HepG2 (cell line): ENCODE measurements at regions not wholly inside any gene's neighbourhood (a gene's known extent, or its start where the extent isn't known, plus 50 kb on each side); places are given as distances from the start of the nearest gene placed in this dataset.

Experiments
- BCL6 ChIP-seq: IDR thresholded peaks from 2 replicates; pipeline ENCODE4 v1.6.1; 2016; ENCODE audit warnings: missing genetic modification reagents, missing compliant biosample characterization
- CREBL2 ChIP-seq: sonication (generic); formaldehyde crosslinking; IDR thresholded peaks from 2 replicates; pipeline ENCODE4 v1.8.1; 2023; ENCODE audit warnings: missing genetic modification reagents, mild to moderate bottlenecking, borderline replicate concordance
- HMGA1 ChIP-seq: sonication (generic); formaldehyde crosslinking; conservative IDR thresholded peaks from 2 replicates; pipeline ENCODE4 v1.4.0; 2020; ENCODE audit warnings: missing genetic modification reagents
- KDM1A ChIP-seq: IDR thresholded peaks from 2 replicates; pipeline ENCODE4 v1.6.1; 2016; ENCODE audit warnings: missing compliant biosample characterization
- MED1 ChIP-seq: sonication (generic); formaldehyde crosslinking; IDR thresholded peaks from 2 replicates; pipeline ENCODE4 v1.4.0; 2020; ENCODE audit warnings: missing genetic modification reagents
- MIER2 ChIP-seq: IDR thresholded peaks from 2 replicates; pipeline ENCODE4 v1.6.1; 2016; ENCODE audit warnings: missing biosample characterization, missing genetic modification reagents
- MIER3 ChIP-seq: IDR thresholded peaks from 2 replicates; pipeline ENCODE4 v1.6.1; 2016; ENCODE audit warnings: missing compliant biosample characterization, borderline replicate concordance
- NFIC ChIP-seq: IDR thresholded peaks from 2 replicates; pipeline ENCODE4 v1.6.1; 2012; ENCODE audit warnings: mild to moderate bottlenecking, low read length, inconsistent platforms
- NR2F6 ChIP-seq, 2 experiments: IDR thresholded peaks; 2 replicates each; pipeline ENCODE4 v1.6.1; 2016; ENCODE audit warnings: antibody characterized with exemption in 1 of 2, mild to moderate bottlenecking in 1 of 2
- NRL ChIP-seq: sonication (generic); formaldehyde crosslinking; IDR thresholded peaks from 2 replicates; pipeline ENCODE4 v1.5.0; 2020; ENCODE audit warnings: missing genetic modification reagents, mild to moderate bottlenecking, moderate library complexity, borderline replicate concordance
- SOX6 ChIP-seq, 2 experiments: fragments of 450-650 bp in 1 of 2; sonication (generic) in 1 of 2; formaldehyde crosslinking in 1 of 2; IDR thresholded peaks; 2 replicates each; pipeline versions ENCODE4 v1.4.0 to v1.6.1; 2017 to 2020; ENCODE audit warnings: antibody characterized with exemption in 1 of 2, mild to moderate bottlenecking in 1 of 2, missing genetic modification reagents in 1 of 2
- SRF ChIP-seq: IDR thresholded peaks from 2 replicates; pipeline ENCODE4 v1.6.1; 2011; ENCODE audit warnings: mild to moderate bottlenecking, low read depth, low read length, moderate library complexity
- THRA ChIP-seq: sonication (generic); formaldehyde crosslinking; IDR thresholded peaks from 2 replicates; pipeline ENCODE4 v1.4.0; 2020; ENCODE audit warnings: missing genetic modification reagents, borderline replicate concordance
- ZBTB21 ChIP-seq: sonication (generic); formaldehyde crosslinking; IDR thresholded peaks from 2 replicates; pipeline ENCODE4 v1.4.0; 2020; ENCODE audit warnings: missing genetic modification reagents
- ZFP41 ChIP-seq: sonication (generic); formaldehyde crosslinking; IDR thresholded peaks from 2 replicates; pipeline ENCODE4 v1.4.0; 2020; ENCODE audit warnings: mild to moderate bottlenecking, missing genetic modification reagents, borderline replicate concordance
- ZMYM4 ChIP-seq: sonication (generic); formaldehyde crosslinking; IDR thresholded peaks from 2 replicates; pipeline ENCODE4 v1.8.1; 2023; ENCODE audit warnings: mild to moderate bottlenecking, missing genetic modification reagents
- ZSCAN25 ChIP-seq: sonication (generic); formaldehyde crosslinking; IDR thresholded peaks from 2 replicates; pipeline ENCODE4 v1.8.0; 2022; ENCODE audit warnings: mild to moderate bottlenecking, missing genetic modification reagents
- TF ChIP-seq, protein P1 (sequence below): sonication (generic); formaldehyde crosslinking; IDR thresholded peaks from 2 replicates; pipeline ENCODE4 v1.5.0; 2020; ENCODE audit warnings: missing genetic modification reagents, mild to moderate bottlenecking, borderline replicate concordance
- TF ChIP-seq, protein P2 (sequence below): sonication (generic); formaldehyde crosslinking; IDR thresholded peaks from 2 replicates; pipeline ENCODE4 v1.4.0; 2020; ENCODE audit warnings: missing genetic modification reagents, borderline replicate concordance
- TF ChIP-seq, protein P3 (sequence below), 2 experiments: sonication (generic) in 1 of 2; formaldehyde crosslinking in 1 of 2; IDR thresholded peaks; 2 replicates each; pipeline versions ENCODE4 v1.5.1 to v1.6.1; 2011 to 2020; ENCODE audit warnings: borderline replicate concordance in 1 of 2, low read depth in 1 of 2, low read length in 1 of 2, mild to moderate bottlenecking in 1 of 2, missing genetic modification reagents in 1 of 2, moderate library complexity in 1 of 2

DNA sequence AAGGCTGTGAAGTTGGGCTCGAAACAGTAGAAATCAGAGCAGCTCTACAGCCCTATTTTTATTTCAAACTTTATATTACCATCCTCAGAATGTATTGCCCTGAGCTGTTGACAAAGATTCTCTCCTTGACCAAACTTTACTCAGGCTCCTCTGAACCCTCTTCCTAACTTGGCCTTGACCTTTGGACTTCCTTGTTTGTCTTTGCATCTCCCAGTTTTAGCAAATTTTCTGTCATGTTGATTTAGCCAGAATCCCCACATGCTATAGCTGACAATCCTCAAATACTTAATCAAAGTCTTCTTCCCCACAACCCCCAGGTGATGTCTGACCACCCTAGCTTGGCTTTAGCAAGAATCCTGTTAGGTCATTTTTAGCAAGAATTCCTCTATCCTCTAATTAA is 87.4 kb upstream of the GRIN2A start (continued):
- TF ChIP-seq, protein P1, sequence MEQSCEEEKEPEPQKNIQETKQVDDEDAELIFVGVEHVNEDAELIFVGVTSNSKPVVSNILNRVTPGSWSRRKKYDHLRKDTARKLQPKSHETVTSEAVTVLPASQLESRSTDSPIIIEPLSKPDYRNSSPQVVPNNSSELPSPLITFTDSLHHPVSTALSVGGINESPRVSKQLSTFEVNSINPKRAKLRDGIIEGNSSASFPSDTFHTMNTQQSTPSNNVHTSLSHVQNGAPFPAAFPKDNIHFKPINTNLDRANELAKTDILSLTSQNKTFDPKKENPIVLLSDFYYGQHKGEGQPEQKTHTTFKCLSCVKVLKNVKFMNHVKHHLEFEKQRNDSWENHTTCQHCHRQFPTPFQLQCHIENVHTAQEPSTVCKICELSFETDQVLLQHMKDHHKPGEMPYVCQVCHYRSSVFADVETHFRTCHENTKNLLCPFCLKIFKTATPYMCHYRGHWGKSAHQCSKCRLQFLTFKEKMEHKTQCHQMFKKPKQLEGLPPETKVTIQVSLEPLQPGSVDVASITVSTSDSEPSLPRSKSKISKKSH, result no peak
- TF ChIP-seq MIER3 (CRISPR knock-in tag), result peak; percentile 19; the same call in 1 of the 2 replicates
- peak; percentile 92 for TF ChIP-seq NR2F6 (IDR thresholded peaks at IDR 0.05)
- TF ChIP-seq NR2F6 (CRISPR knock-in tag; IDR thresholded peaks at IDR 0.05), result peak; percentile 91
- TF ChIP-seq NFIC, result 0 out of 2 replicates have a peak, but pooled peaks have one; percentile 28
- 0 out of 2 replicates have a peak, but pooled peaks have one; percentile 23 for TF ChIP-seq ZSCAN25 (CRISPR knock-in tag)
- no peak for TF ChIP-seq CREBL2 (CRISPR knock-in tag)
- TF ChIP-seq, protein P2, sequence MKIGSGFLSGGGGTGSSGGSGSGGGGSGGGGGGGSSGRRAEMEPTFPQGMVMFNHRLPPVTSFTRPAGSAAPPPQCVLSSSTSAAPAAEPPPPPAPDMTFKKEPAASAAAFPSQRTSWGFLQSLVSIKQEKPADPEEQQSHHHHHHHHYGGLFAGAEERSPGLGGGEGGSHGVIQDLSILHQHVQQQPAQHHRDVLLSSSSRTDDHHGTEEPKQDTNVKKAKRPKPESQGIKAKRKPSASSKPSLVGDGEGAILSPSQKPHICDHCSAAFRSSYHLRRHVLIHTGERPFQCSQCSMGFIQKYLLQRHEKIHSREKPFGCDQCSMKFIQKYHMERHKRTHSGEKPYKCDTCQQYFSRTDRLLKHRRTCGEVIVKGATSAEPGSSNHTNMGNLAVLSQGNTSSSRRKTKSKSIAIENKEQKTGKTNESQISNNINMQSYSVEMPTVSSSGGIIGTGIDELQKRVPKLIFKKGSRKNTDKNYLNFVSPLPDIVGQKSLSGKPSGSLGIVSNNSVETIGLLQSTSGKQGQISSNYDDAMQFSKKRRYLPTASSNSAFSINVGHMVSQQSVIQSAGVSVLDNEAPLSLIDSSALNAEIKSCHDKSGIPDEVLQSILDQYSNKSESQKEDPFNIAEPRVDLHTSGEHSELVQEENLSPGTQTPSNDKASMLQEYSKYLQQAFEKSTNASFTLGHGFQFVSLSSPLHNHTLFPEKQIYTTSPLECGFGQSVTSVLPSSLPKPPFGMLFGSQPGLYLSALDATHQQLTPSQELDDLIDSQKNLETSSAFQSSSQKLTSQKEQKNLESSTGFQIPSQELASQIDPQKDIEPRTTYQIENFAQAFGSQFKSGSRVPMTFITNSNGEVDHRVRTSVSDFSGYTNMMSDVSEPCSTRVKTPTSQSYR (CRISPR knock-in tag), result peak; percentile 24; the same call in 1 of the 2 replicates
- TF ChIP-seq MED1 (CRISPR knock-in tag), result peak; percentile 71
- peak; percentile 41; the same call in 1 of the 2 replicates for TF ChIP-seq MIER2
- peak; percentile 51; the same call in 1 of the 2 replicates for TF ChIP-seq BCL6 (CRISPR knock-in tag)
- no peak for TF ChIP-seq ZBTB21
- TF ChIP-seq HMGA1, result no peak
- TF ChIP-seq, protein P3, sequence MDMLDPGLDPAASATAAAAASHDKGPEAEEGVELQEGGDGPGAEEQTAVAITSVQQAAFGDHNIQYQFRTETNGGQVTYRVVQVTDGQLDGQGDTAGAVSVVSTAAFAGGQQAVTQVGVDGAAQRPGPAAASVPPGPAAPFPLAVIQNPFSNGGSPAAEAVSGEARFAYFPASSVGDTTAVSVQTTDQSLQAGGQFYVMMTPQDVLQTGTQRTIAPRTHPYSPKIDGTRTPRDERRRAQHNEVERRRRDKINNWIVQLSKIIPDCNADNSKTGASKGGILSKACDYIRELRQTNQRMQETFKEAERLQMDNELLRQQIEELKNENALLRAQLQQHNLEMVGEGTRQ (IDR thresholded peaks at IDR 0.05; ENCODE audit: low read depth, low read length), result no peak
- TF ChIP-seq, protein P3 (CRISPR knock-in tag; IDR thresholded peaks at IDR 0.05; ENCODE audit: borderline replicate concordance), result no peak
- TF ChIP-seq THRA (CRISPR knock-in tag), result peak; percentile 64; the same call in 1 of the 2 replicates
- no peak for TF ChIP-seq ZFP41
- TF ChIP-seq ZMYM4, result peak; percentile 38
- peak; percentile 67; the same call in 1 of the 2 replicates for TF ChIP-seq KDM1A (CRISPR knock-in tag)
- TF ChIP-seq SRF, result no peak
- no peak for TF ChIP-seq SOX6 (IDR thresholded peaks at IDR 0.05)
- TF ChIP-seq SOX6 (CRISPR knock-in tag; IDR thresholded peaks at IDR 0.05), result peak; percentile 50; the same call in 1 of the 2 replicates
- TF ChIP-seq NRL, result no peak
